ENCODE measurements at regions not wholly inside any gene's neighbourhood (a gene's known extent, or its start where the extent isn't known, plus 50 kb on each side); places are given as distances from the start of the nearest gene placed in this dataset.

DNA sequence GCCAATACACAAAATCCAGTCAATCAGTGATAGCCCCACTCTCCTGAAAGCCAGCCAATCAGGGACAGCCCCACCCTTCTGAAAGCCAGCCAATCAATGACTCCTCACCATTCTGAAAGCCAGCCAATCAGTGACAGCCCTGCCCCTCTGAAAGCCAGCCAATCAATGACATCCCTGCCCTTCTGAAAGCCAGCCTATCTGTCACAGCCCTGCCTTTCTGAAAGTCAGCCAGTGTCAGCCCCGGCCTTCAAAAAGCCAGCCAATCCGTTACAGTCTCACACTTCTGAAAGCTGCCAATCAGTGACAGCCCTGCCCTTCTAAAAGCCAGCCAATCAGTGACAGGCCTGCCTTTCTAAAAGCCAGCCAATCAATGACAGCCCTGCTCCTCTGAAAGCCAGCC lies 95.9 kb upstream of the HDAC4 start:
- Mint-ChIP-seq H3K36me3 (ENCODE audit: low read depth) (no peaks in the 10 kb centered on the region), H3K27ac (no peak overlapping the region), H3K4me3 (no peak overlapping the region), H3K9me3 (no peaks in the 10 kb centered on the region), H3K4me1 (no peaks in the 10 kb centered on the region), H3K27me3 (peaks cover 12% of the 10 kb centered on the region)
- ChIA-PET POLR2A (no interaction called here), CTCF (no interaction called here)
- DNase-seq = no peak

DNA sequence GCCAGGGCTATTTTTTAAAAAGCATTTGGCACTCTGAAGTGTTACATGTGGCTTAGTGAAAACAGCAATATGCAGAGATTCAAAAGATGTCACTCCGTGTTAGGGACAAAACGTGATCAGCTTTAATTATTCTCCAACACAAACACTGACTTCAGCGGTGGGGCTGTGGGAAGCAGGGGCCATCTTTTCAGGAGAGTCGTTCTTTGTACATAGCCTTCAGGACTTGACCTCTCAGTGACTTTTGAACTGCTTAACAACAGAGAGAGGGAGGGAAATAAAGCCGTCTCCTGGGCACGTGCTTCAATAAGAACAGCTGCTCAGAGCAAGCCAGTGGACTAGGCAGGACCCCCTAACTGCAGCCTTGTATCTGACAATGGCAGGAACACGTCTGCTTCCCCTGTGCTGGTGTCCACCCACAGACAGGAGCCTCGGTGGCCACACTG lies 95.0 kb upstream of the HDAC4 start:
- no peaks in the 10 kb centered on the region for H3K4me1 Mint-ChIP-seq
- POLR2A ChIA-PET = no interaction called here
- no peak overlapping the region for H3K27ac Mint-ChIP-seq
- CTCF ChIA-PET = no interaction called here
- no peak overlapping the region for H3K4me3 Mint-ChIP-seq
- no peaks in the 10 kb centered on the region for H3K9me3 Mint-ChIP-seq
- H3K36me3 Mint-ChIP-seq (ENCODE audit: low read depth) = no peaks in the 10 kb centered on the region
- no peak for DNase-seq
- H3K27me3 Mint-ChIP-seq = peaks cover 12% of the 10 kb centered on the region

GRCh38 chr2:239495175-239495574 lies 94.4 kb upstream of the HDAC4 start:
- Mint-ChIP-seq H3K4me3 (no peak overlapping the region), H3K27ac (no peak overlapping the region), H3K4me1 (no peaks in the 10 kb centered on the region), H3K36me3 (ENCODE audit: low read depth) (no peaks in the 10 kb centered on the region), H3K27me3 (peaks cover 12% of the 10 kb centered on the region), H3K9me3 (no peaks in the 10 kb centered on the region)
- no peak for DNase-seq
- ChIA-PET CTCF (no interaction called here), POLR2A (no interaction called here)

- peaks cover 12% of the 10 kb centered on the region for H3K27me3 Mint-ChIP-seq
- POLR2A ChIA-PET = no interaction called here
- H3K36me3 Mint-ChIP-seq (ENCODE audit: low read depth) = no peaks in the 10 kb centered on the region
- CTCF ChIA-PET = no interaction called here
- no peak for DNase-seq
- no peak overlapping the region for H3K27ac Mint-ChIP-seq
- H3K9me3 Mint-ChIP-seq = no peaks in the 10 kb centered on the region
- no peaks in the 10 kb centered on the region for H3K4me1 Mint-ChIP-seq
- no peak overlapping the region for H3K4me3 Mint-ChIP-seq
These were observed 93.8 kb upstream of the HDAC4 start for GRCh38 chr2:239494578-239494977.

DNA sequence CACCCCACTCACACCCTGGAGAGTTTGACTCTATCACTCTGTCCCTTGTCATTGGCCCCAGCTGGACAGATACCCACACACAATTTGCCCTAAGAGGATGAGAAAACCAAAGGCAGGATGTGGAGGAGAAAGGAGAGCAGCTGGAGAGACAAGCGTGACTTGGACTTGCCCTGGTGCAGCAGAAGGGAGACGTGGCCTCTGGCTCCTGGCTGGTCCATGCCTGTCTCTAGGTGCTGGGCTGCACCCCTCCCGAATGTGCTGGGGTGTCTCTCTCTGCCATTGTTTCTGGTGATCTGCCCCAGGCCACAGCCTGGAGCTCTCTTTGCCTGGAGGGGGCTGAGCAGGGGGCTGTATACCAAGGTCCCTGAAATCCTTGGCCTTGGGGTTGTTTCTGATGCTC lies 88.7 kb upstream of the HDAC4 start:
- no peak overlapping the region for H3K27ac Mint-ChIP-seq

GRCh38 chr2:239488125-239488524 lies 87.3 kb upstream of the HDAC4 start:
- CTCF ChIA-PET = no interaction called here
- no peak for DNase-seq
- Mint-ChIP-seq H3K36me3 (ENCODE audit: low read depth) (no peaks in the 10 kb centered on the region), H3K27ac (no peak overlapping the region), H3K4me3 (no peak overlapping the region), H3K4me1 (no peaks in the 10 kb centered on the region), H3K27me3 (peaks cover 6% of the 10 kb centered on the region), H3K9me3 (no peaks in the 10 kb centered on the region)
- POLR2A ChIA-PET = no interaction called here

More for the DNA sequence above, 88.7 kb upstream of the HDAC4 start:
- CTCF ChIA-PET = no interaction called here
- Mint-ChIP-seq H3K4me1 (no peaks in the 10 kb centered on the region), H3K27me3 (peaks cover 9% of the 10 kb centered on the region), H3K4me3 (no peak overlapping the region), H3K36me3 (ENCODE audit: low read depth) (no peaks in the 10 kb centered on the region), H3K9me3 (no peaks in the 10 kb centered on the region)
- no peak for DNase-seq
- POLR2A ChIA-PET = no interaction called here

DNA sequence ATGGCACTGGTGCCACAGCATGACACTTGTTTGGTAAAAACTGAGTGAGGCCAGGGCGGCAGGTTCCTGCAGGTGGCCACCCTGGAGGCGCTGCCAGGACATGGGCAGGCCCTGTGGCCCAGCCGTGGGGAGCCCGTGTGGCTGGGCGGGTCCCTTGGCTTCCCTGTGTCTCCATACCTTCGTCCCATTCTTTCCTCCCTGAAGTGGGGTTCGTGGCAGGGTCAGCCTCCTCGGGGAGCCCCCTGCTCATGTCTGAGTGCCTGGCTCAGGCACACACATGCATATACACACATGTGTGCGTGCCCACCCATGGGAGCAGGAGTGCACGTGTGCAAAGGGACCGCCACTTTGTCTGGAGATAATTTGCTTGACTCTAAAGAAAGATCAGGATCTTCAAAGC lies 86.5 kb upstream of the HDAC4 start:
- POLR2A ChIA-PET = no interaction called here
- Mint-ChIP-seq H3K4me3 (no peak overlapping the region), H3K4me1 (no peaks in the 10 kb centered on the region), H3K27me3 (peaks cover 5% of the 10 kb centered on the region), H3K27ac (no peak overlapping the region), H3K36me3 (ENCODE audit: low read depth) (no peaks in the 10 kb centered on the region), H3K9me3 (no peaks in the 10 kb centered on the region)
- CTCF ChIA-PET = no interaction called here
- no peak for DNase-seq

GRCh38 chr2:239485622-239486021 lies 84.8 kb upstream of the HDAC4 start:
- Mint-ChIP-seq H3K4me1 (no peaks in the 10 kb centered on the region), H3K4me3 (no peak overlapping the region), H3K9me3 (no peaks in the 10 kb centered on the region), H3K27ac (no peak overlapping the region), H3K36me3 (ENCODE audit: low read depth) (no peaks in the 10 kb centered on the region), H3K27me3 (peaks cover 5% of the 10 kb centered on the region)
- ChIA-PET POLR2A (no interaction called here), CTCF (no interaction called here)
- DNase-seq = no peak

DNA sequence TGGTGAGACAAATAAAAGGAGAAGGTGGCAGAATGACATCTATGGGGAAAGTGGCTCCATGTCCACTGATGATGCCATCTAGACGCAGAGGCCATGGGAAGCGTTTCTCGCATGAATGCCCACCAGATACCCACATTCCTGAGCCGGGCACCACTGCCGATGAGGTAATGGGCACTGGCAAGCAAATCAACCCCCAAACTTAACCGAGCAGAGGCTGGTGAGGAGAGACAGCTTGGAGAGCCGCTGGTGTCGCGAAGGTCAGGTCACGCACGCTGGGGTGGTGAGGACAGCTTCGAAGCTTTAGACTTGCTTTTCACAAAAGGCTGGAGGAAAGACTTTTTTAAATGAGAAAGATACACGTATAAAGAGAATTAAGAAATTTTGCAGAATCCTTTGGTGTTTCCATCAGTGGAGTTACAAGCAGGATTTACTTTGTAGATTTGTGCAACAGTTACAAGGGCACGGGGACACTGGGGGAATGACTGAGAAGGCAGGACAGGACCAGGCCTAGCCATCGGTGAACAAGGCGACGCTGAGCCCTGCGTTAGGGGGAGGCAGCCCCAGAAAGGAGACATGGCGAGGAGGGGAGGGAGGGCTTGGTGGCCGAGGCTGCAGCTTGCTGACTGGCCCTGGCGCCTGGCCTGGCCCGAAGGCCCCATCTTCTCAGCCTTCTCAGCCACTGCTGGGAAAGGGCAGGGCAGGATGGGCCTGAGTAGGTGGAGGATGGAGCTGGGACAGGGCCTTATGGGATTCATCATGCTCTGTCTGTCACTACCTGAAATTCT lies 83.9 kb upstream of the HDAC4 start:
- ChIA-PET POLR2A (no interaction called here), CTCF (no interaction called here)
- H3K36me3 Mint-ChIP-seq (ENCODE audit: low read depth) = no peaks in the 10 kb centered on the region
- DNase-seq = no peak
- H3K9me3 Mint-ChIP-seq = no peaks in the 10 kb centered on the region
- no peaks in the 10 kb centered on the region for H3K4me1 Mint-ChIP-seq
- peaks cover 5% of the 10 kb centered on the region for H3K27me3 Mint-ChIP-seq
- H3K4me3 Mint-ChIP-seq = no peak overlapping the region
- H3K27ac Mint-ChIP-seq = no peak overlapping the region

GRCh38 chr2:239482778-239483712 lies 82.2 kb upstream of the HDAC4 start:
- Mint-ChIP-seq H3K36me3 (ENCODE audit: low read depth) (no peaks in the 10 kb centered on the region), H3K4me3 (no peak overlapping the region), H3K9me3 (no peaks in the 10 kb centered on the region), H3K4me1 (no peaks in the 10 kb centered on the region), H3K27me3 (peaks cover 5% of the 10 kb centered on the region), H3K27ac (no peak overlapping the region)
- no peak for DNase-seq
- ChIA-PET POLR2A (no interaction called here), CTCF (no interaction called here)

DNA sequence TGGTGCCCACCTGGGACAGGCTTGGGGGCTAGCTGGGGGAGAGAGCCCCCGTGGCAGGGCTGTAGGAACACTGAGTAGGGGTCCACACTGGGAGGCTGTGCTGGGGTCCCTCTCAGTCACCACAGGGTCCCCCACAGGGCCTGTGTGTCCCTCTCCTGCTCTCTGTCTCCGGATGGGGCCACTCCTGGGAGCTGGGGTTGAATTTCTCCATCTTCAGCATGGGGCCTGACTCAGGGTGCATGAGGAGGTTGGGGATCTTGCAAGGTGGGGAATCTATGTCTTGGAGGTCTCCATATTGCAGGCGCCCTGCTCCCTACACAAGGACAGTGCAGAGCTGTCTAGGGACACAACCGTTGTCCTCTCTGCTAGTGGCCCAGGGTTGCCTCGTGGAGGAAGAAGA lies 78.7 kb upstream of the HDAC4 start:
- peaks cover 2% of the 10 kb centered on the region for H3K27me3 Mint-ChIP-seq
- no peak overlapping the region for H3K4me3 Mint-ChIP-seq
- ChIA-PET POLR2A (no interaction called here), CTCF (no interaction called here)
- no peaks in the 10 kb centered on the region for H3K36me3 Mint-ChIP-seq (ENCODE audit: low read depth)
- no peak overlapping the region for H3K27ac Mint-ChIP-seq
- H3K4me1 Mint-ChIP-seq = no peaks in the 10 kb centered on the region
- no peak for DNase-seq
- H3K9me3 Mint-ChIP-seq = no peaks in the 10 kb centered on the region

DNA sequence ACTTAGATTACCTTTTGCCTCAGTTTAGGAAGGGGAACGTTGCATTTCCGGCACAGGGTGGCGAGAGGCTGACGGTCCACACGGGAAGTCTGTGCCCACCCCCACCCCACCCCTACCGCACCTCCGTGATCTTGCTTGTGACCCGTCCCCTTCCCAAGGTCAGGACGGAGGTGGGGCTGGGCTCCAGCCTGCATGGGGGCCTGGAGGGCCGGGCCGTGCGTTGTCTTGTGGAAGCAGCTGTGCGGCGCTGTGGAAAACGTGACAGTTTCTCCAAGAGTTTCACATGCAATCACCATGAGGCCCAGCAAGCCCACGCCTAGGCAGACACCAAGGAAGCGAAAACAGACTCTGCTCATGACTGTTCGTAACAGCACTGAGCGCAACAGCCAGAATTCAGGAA lies 76.8 kb upstream of the HDAC4 start:
- POLR2A ChIA-PET = no interaction called here

DNA sequence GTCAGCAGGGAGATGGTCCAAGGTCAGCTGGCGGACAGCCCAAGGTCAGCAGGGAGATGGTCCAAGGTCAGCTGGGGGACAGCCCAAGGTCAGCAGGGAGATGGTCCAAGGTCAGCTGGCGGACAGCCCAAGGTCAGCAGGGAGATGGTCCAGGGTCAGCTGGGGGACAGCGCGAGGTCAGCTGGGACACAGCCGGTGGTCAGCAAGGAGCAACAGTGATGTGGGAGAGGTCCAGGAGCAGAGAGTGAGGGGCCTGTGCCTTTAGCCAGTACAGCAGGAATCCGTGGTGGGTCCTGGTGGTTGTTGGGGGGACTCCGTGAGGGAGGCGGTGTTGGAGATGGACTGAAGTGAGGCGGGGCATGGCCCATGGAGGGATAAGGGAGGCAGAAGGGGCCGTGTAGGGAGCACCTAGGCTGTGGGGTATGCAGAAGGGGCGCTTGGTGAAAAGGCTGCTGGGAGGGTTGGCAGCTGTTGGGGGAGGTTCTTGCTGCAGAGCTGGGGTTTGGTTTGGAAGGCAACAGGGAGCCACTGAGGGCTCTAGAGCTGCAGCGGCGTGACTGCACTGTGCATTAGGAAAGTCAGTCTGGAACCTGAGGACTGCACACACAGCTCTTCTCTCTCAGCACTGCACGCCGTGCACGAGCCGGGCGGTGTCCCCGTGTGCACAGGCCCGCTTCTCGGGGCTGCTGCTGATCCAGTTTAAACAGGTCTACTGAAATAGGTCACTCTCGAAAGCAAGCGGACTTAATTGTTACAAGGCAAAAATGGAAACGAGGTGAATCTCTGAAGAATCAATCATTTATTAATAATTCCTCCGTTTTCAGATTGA lies 76.2 kb upstream of the HDAC4 start:
- H3K27ac Mint-ChIP-seq = no peak overlapping the region
- no peak overlapping the region for H3K4me3 Mint-ChIP-seq
- H3K27me3 Mint-ChIP-seq = peaks cover 6% of the 10 kb centered on the region
- ChIA-PET CTCF (no interaction called here), POLR2A (no interaction called here)
- no peaks in the 10 kb centered on the region for H3K36me3 Mint-ChIP-seq (ENCODE audit: low read depth)
- no peak for DNase-seq
- H3K9me3 Mint-ChIP-seq = no peaks in the 10 kb centered on the region
- no peaks in the 10 kb centered on the region for H3K4me1 Mint-ChIP-seq

More for the DNA sequence above, 76.8 kb upstream of the HDAC4 start:
- Mint-ChIP-seq H3K4me3 (no peak overlapping the region), H3K36me3 (ENCODE audit: low read depth) (no peaks in the 10 kb centered on the region), H3K27me3 (peaks cover 5% of the 10 kb centered on the region), H3K27ac (no peak overlapping the region), H3K4me1 (no peaks in the 10 kb centered on the region), H3K9me3 (no peaks in the 10 kb centered on the region)
- no peak for DNase-seq
- CTCF ChIA-PET = no interaction called here
